LHCN-M2 (cell line): ENCODE measurements at regions not wholly inside any gene's neighbourhood (a gene's known extent, or its start where the extent isn't known, plus 50 kb on each side); places are given as distances from the start of the nearest gene placed in this dataset.

ENCODE experiments used
- DNase-seq: peaks from one replicate; pipeline ENCODE4 v3.0.0-alpha.2; 2012; ENCODE audit warnings: low read depth

DNA sequence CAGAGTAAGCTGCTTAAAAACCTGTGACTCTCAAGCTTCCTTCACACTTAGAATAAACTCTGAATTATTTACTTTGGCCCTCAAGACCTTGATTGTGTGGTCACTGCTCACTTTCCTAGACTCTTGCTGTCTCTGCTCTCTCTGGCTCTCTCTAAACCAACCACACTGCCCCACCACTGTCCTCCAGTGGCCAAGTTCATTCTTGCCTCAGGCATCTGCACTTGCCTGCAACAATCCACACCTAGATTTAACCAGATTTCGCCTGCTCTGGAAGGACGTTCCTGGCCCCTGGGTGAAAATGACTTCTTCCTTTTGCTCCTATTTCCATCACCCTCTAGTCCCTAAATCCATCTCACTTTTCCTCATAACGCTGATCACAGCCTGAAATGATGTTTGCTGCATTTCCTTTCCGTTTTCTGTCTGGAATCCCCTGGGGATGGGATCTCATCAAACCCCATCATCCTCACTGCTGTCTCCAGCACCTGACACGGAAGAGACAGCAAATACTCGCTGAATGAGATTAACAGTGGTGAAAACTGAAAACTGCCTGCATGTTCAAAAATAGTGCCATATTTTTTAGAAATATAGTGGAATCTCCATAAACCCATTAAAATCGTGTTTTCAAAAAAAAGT, 232.6 kb downstream of the UQCRFS1 start:
- DNase-seq: peak; percentile 47

DNA sequence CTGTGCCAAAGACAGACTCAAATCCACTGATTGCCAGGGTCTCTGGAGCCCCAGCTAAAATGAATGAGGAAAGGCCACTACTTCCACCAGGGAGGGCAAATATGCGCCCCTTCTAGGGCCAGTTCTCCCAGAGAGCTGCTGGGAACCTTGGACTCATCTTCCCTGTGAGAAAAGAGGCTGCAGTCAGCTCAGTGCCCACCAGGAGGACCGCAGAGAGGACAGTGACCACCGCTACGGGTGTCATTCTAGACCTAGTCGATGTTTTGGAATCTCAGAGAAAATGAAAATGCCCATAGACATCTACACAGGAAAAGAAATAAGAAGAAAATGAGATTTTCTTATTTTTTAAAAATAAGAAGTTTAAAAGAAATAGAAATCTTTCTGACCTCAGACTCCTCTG, 235.1 kb downstream of the UQCRFS1 start:
- DNase-seq: no peak

DNA sequence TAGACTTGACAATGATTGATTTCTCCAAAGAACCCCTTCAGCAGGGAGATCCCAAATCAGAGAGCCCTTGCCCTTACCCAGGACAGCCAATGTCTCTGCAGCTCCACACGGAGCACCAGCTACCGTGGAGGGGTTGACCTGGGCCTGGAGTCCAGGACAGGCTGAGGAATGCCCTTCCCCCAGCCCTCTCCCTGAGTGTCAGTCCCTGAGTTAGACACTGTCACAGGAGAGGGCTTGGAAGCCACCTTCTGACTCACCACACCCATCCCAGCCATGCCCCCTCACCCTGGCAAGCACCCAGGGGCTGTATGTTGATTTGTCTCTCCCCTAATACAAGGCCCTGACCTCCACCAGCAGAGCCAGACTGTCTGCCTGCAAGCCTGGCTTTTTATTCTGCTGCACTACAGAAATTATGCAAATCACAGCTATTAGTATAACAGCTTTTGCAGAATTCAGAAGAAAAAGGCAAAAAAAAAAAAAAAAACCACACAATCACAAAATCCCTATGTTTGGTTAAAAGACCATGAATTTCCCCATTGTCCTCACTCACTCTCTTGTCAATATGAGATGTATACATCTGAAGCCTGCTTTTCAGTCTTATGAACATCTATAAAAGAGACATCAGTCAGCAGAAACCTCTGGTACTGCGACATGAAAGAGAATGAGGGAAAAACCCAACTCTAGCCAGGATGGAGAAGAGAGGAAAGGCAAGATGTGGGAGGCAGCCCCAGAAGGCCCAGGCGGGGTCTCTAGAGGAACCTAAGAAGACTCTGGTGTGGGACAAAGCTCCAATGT, 240.7 kb downstream of the UQCRFS1 start:
- no peak for DNase-seq

GRCh38 chr19:28971513-28971912, 241.4 kb downstream of the UQCRFS1 start:
- no peak for DNase-seq

DNA sequence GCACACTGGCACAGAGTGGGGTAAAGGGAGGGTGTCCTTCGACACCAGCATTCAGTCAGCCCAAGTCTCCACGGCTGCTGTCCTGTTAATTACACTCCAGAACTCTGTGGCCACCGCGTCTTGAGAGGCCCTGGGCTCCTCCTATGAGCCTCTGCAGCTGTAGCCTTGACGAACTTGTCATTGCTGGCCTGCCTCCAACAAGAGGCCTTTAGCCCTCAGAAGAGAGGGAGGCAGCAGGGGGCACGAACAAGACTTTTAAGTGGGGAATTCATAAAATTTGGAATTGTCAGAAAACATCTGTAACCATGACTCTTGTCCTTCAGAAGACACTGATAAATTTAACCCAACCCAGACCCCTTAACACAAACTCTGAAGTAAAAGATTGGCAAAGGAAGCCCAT, 241.9 kb downstream of the UQCRFS1 start:
- DNase-seq: no peak

- no peak for DNase-seq
Observed at GRCh38 chr19:28968721-28969120, 244.2 kb downstream of the UQCRFS1 start.

DNA sequence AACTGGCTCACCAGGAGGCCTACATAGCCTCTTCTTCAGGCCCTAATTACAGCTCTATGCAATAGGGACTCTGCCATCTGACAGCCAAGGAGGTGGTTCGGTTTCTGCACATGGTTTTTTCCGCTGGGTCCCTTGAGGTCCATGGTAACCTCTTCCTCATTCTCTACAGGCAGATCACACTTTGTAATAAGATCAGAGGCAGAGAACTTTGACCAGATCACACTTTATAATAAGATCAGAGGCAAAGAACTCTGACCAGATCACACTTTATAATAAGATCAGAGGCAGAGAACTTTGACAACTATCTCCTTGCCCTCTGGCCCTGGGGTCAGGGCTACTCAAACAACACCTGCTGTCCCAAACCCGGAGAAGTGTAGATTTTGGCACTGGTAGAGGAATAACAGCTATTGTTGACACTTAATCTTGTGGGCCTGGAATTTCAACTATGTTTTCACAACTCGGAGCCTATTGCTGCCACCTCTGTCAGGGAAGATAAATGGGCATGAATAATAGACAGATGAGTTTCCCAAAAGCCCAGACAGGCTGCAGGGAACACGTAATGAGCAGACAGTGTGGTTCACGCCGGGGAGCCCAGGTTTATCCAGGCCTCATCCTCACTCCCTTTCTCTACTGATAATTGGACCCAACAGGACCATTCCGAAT, 246.1 kb downstream of the UQCRFS1 start:
- peak; percentile 87 for DNase-seq

- no peak for DNase-seq
Observed at GRCh38 chr19:28964500-28964899, 248.5 kb downstream of the UQCRFS1 start.

GRCh38 chr19:28963486-28964250, 249.3 kb downstream of the UQCRFS1 start:
- DNase-seq: no peak

DNA sequence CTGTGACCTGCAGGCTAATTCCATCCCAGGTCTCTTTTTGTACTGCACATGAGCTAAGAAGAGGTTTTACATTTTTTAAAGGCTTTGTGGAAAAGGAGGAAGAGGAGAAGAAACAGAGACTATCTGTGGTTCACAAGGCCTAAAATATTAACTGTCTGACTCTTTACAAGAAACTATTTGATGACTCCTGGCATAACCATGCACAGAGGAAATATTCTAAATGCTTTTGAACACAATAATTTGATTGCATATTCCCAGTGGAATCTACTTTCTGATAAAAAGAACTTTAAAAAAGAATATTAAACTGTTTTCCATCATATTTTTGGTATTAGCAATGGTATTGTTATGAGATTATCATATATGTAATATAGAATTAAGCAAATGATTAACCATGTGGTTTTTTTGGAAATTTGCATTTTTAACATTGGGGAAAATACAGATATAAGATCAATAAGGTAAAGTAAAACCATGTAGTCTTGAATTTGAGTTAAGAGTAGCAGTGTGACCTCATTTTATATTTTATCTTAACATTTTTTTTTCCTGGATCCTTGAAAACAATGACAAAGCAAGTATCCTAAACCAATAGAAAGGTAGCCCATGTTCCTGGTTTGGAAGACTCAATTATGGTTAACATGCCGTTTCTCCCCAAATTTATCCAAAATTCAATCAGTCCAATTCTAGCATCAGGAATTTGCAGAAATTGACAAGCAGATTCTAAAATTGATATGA, 251.0 kb downstream of the UQCRFS1 start:
- peak; percentile 76 for DNase-seq

- peak; percentile 72 for DNase-seq
Observed at GRCh38 chr19:28960986-28961705, 251.8 kb downstream of the UQCRFS1 start.

GRCh38 chr19:28960586-28960985, 252.4 kb downstream of the UQCRFS1 start:
- no peak for DNase-seq

- no peak for DNase-seq
Observed at GRCh38 chr19:28956961-28957360, 256.0 kb downstream of the UQCRFS1 start.

GRCh38 chr19:28956421-28956820, 256.5 kb downstream of the UQCRFS1 start:
- DNase-seq: no peak

GRCh38 chr19:28949535-28949934, 263.4 kb downstream of the UQCRFS1 start:
- no peak for DNase-seq

- DNase-seq: no peak
Observed at GRCh38 chr19:28949027-28949426, 263.9 kb downstream of the UQCRFS1 start.

- DNase-seq: no peak
Observed at GRCh38 chr19:28948566-28948965, 264.4 kb downstream of the UQCRFS1 start.

- no peak for DNase-seq
Observed at GRCh38 chr19:28948026-28948425, 264.9 kb downstream of the UQCRFS1 start.

DNA sequence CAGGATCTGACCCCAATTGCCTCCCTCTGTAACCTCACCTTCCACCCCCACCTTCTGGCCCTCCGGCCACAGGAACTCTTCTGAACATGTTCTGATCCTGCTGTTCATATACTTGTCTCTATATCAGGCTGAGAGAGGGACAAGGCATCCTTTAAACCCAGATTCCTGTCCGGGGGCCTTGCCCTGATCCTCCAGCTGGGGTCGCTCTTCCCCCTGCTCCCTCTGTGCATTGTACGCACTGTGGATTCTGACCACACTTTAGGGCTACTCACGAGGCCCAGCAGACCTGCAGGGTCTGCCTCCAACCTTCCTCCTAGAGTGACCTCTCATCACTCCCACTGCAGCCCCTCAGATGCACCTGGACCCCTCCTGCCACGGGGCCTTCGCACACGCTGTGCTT, 269.3 kb downstream of the UQCRFS1 start:
- DNase-seq: no peak

- DNase-seq: no peak
Observed at GRCh38 chr19:28941833-28942232, 271.1 kb downstream of the UQCRFS1 start.
